Uterus (tissue), 3 donors: ENCODE measurements at regions not wholly inside any gene's neighbourhood (a gene's known extent, or its start where the extent isn't known, plus 50 kb on each side); places are given as distances from the start of the nearest gene placed in this dataset.

Source experiments
- DNase-seq, 2 donors: peaks; one replicate each; pipeline ENCODE4 v3.0.0-alpha.2; 2019 to 2020
- H3K27ac ChIP-seq, 2 donors: fragments of 200-600 bp; sonication (generic); 1 replicate in 1 of 2; 2 replicates in 1 of 2; pipeline ENCODE4 v1.5.1; 2016 to 2018
- H3K27me3 ChIP-seq, 2 donors: fragments of 200-600 bp; sonication (generic); one replicate each; pipeline ENCODE4 v1.5.1; 2018 to 2019; ENCODE audit warnings: control low read depth in 1 of 2
- H3K36me3 ChIP-seq, 2 donors: fragments of 200-600 bp; sonication (generic); one replicate each; pipeline ENCODE4 v1.5.1; 2019; ENCODE audit warnings: control low read depth in 1 of 2
- H3K4me1 ChIP-seq, 2 donors: fragments of 200-600 bp; sonication (generic); one replicate each; pipeline ENCODE4 v1.5.1; 2018 to 2019; ENCODE audit warnings: control low read depth in 1 of 2
- H3K4me3 ChIP-seq, 2 donors: fragments of 200-600 bp; sonication (generic); 1 replicate in 1 of 2; 2 replicates in 1 of 2; pipeline ENCODE4 v1.5.1; 2018 to 2019; ENCODE audit warnings: mild to moderate bottlenecking in 1 of 2
- H3K9me3 ChIP-seq, 2 donors: fragments of 200-600 bp; sonication (generic); one replicate each; pipeline ENCODE4 v1.5.1; 2019; ENCODE audit warnings: control low read depth in 1 of 2
- CTCF ChIP-seq, 4 experiments: fragments of 200-600 bp in 2 of 4; fragments of 450-650 bp in 2 of 4; sonication (generic) in 2 of 4; IDR thresholded peaks; one replicate each; pipeline ENCODE4 v1.5.1; 2016 to 2019; ENCODE audit warnings: antibody characterized with exemption in 4 of 4, mild to moderate bottlenecking in 2 of 4, moderate library complexity in 1 of 4
- POLR2A ChIP-seq, 2 donors: fragments of 450-650 bp; IDR thresholded peaks; one replicate each; pipeline ENCODE4 v1.6.1; 2016; ENCODE audit warnings: antibody characterized with exemption in 2 of 2, mild to moderate bottlenecking in 1 of 2, moderate library complexity in 1 of 2
- intact Hi-C: fragments of 100-400 bp; cut with DNase I; formaldehyde crosslinking; loops from one replicate; pipeline ENCODE4 v1.15.1; 2023; ENCODE audit warnings: low total_unique reads
- donor health status: DM: yes; HTN: yes; CAD: no.

GRCh38 chr6:88232753-88233152 lies 66.6 kb upstream of the CNR1 start:
- Histone ChIP-seq H3K27me3 (no peaks in the 10 kb centered on the region), H3K9me3 (no peaks in the 10 kb centered on the region), H3K4me1 (no peaks in the 10 kb centered on the region), H3K4me3 (no peak overlapping the region), H3K36me3 (no peaks in the 10 kb centered on the region), H3K27ac (no peak overlapping the region)
- TF ChIP-seq CTCF (IDR thresholded peaks at IDR 0.05) (no peak), POLR2A (IDR thresholded peaks at IDR 0.05) (no peak)
- intact Hi-C loops, result no loop called here
- no peak for DNase-seq

- no peaks in the 10 kb centered on the region for H3K4me1 ChIP-seq
- no peaks in the 10 kb centered on the region for H3K36me3 ChIP-seq
- no peaks in the 10 kb centered on the region for H3K9me3 ChIP-seq
- TF ChIP-seq POLR2A (IDR thresholded peaks at IDR 0.05), result no peak
- no peak for TF ChIP-seq CTCF (IDR thresholded peaks at IDR 0.05)
- no peaks in the 10 kb centered on the region for H3K27me3 ChIP-seq
- H3K4me3 ChIP-seq, result no peak overlapping the region
- no peak for DNase-seq
- intact Hi-C loops, result no loop called here
- H3K27ac ChIP-seq, result no peak overlapping the region
These were observed 57.2 kb upstream of the CNR1 start for GRCh38 chr6:88223298-88223697.

GRCh38 chr6:88220493-88220892 lies 54.3 kb upstream of the CNR1 start:
- Histone ChIP-seq H3K4me1 (no peaks in the 10 kb centered on the region), H3K27ac (no peak overlapping the region), H3K4me3 (no peak overlapping the region), H3K36me3 (no peaks in the 10 kb centered on the region), H3K27me3 (no peaks in the 10 kb centered on the region), H3K9me3 (no peaks in the 10 kb centered on the region)
- DNase-seq, result no peak
- intact Hi-C loops, result no loop called here
- TF ChIP-seq CTCF (IDR thresholded peaks at IDR 0.05) (no peak), POLR2A (IDR thresholded peaks at IDR 0.05) (no peak)

GRCh38 chr6:88216182-88216581 lies 50.0 kb upstream of the CNR1 start:
- no peak for DNase-seq
- no peak for TF ChIP-seq CTCF (IDR thresholded peaks at IDR 0.05)
- TF ChIP-seq POLR2A (IDR thresholded peaks at IDR 0.05), result no peak
- H3K4me3 ChIP-seq, result no peak overlapping the region
- no peaks in the 10 kb centered on the region for H3K27me3 ChIP-seq
- H3K4me1 ChIP-seq, result no peaks in the 10 kb centered on the region
- H3K9me3 ChIP-seq, result no peaks in the 10 kb centered on the region
- H3K27ac ChIP-seq, result no peak overlapping the region
- intact Hi-C loops, result no loop called here
- no peaks in the 10 kb centered on the region for H3K36me3 ChIP-seq
